GM18502 (cell line): ENCODE measurements at regions not wholly inside any gene's neighbourhood (a gene's known extent, or its start where the extent isn't known, plus 50 kb on each side); places are given as distances from the start of the nearest gene placed in this dataset.
"Not testable (repeated sequence)": the region's sequence is repeated elsewhere in the genome, so short reads cannot be mapped to it uniquely, and the experiment has no call there.

ENCODE experiments used
- ATAC-seq: cut with Tn5 transposase; IDR thresholded peaks from one replicate; pipeline ENCODE4 v1.9.1; 2021; ENCODE audit warnings: mild to moderate bottlenecking; ENCODE audit not compliant: unreplicated experiment, poor library complexity

GRCh38 chr12:58009405-58010195, 68.2 kb downstream of the ATP23 start:
- no peak for ATAC-seq

DNA sequence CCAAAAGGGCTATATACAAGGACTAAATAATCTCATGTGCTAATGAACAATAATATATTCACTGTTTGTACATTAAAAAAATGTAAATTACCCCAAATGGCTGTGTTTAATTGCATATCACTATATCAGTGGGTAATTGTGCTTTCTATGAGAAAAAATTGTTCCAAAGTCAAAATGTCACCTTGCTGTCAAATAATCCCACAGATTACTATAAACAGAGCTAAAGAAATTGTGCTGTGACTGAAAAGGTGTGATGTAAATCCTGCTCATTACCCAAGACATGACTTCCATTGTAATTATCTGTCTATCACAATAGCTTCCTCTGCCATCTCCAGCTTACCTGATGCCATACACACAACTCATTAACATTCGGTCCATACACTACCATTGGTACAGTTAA, 70.3 kb downstream of the ATP23 start:
- ATAC-seq, result no peak

- ATAC-seq, result not testable (repeated sequence)
Measured at GRCh38 chr12:58022379-58023020, 81.1 kb downstream of the ATP23 start.

- no peak for ATAC-seq
Measured at GRCh38 chr12:58025431-58025830, 84.1 kb downstream of the ATP23 start.

DNA sequence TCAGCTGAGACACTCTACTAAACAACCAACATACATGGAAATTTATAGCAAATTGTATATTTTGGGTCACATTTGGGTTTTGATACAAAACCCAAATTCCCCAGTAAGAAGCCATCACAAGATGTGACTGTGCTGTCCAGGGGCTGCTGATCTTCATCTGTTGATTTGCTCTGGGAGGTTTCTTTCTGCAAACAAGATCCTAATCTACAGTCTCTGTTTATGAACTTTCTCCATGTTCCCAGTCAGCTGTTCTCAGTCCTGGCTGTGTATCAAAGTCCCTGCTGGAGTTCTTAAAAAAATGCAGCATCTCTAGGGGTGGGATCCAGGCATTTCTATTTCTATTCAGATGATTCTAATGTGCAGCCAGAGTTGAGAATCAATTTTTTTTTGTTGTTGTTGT, 85.1 kb downstream of the ATP23 start:
- no peak for ATAC-seq

- ATAC-seq, result no peak
Measured at GRCh38 chr12:58026897-58027891, 85.8 kb downstream of the ATP23 start.

- no peak for ATAC-seq
Measured at GRCh38 chr12:58028294-58028693, 86.9 kb downstream of the ATP23 start.

DNA sequence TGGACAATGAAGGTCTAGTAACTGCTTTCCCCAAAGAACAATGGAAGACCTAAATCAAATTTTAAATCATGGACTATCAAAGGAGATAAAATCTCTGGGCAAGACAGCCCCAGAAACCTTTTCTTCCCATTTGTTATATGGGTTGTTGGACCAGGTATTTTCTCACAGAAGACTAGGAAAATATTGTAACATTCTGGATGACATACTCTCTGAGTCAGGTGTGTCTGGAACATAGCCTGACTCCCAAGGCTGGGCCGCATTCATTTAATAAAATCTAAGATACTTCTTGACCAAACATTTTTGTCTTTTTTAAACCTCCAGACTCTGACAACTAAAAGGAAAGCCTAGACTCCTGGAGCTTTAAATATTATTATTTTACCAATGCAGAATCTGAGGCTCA, 87.9 kb downstream of the ATP23 start:
- ATAC-seq, result no peak

DNA sequence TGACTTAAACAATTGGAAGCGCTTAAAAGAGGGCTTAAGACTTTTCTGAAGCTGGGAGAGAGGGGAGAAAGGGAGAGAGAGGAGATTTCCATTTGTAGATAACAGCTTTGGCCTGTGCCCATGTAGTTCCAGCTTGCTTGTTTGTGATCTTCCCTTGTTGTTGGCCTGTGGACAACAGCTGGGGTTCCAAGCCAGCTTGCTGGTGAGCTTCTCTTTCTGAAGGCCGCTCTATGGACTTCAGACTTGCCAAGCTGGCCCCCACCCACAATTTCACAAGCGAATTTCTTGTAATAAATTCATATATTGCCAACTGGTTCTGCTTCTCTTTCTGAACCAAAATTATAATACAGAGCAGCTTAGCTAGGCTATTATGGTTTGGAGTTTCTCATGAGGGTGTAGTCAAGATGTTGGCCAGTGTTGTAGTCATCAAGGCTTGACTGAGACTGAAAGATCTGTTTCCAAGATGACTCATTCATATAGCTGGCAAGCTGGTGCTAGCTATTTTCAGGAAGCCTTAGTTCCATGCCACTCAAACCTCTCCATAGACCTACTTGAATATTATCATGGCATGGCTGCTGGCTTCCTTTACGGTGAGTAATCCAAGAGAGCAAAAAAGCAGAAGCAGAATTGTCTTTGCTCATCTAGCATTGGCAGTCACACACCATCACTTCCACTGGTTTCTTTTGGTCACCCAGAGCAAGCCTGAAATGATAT, 89.4 kb downstream of the ATP23 start:
- ATAC-seq, result no peak

DNA sequence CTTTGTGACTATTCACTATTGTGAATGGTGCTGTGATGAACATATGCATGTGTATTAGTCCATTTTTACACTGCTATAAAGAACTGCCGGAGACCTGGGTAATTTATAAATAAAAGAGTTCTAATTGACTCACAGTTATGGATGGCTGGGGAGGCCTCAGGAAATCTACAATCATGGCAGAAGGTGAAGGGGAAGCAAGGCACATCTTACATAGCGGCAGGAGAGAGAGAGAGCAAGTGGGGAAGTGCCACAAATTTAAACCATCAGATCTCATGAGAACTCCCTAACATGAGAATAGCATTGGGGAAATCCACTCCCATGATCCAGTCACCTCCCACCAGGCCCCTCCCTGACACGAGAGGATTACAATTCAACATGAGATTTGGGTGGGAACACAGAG, 90.8 kb downstream of the ATP23 start:
- ATAC-seq, result no peak

DNA sequence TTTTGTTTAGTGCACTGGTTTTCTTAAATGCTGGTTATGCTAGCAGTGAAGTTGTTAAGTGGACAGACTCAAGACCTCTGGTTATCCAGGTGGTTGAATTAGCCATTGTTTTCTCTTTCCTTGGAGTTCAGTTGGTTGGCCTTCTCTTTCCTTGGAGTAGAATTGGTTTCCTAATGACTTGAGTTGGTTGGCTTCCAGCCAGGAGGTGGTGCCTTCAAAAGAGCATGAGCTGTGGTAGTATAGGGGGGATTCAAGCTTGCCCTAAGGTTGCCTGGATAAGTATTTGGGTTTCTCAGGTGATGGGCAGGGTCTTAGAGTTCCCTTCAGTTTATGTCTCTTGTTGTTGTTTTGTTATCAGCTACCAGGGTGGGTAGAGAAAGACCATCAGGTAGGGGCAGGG, 92.5 kb downstream of the ATP23 start:
- ATAC-seq, result no peak

GRCh38 chr12:58034311-58034710, 92.9 kb downstream of the ATP23 start:
- ATAC-seq, result no peak

GRCh38 chr12:58034712-58035111, 93.3 kb downstream of the ATP23 start:
- ATAC-seq, result no peak

GRCh38 chr12:58041441-58041840, 100.1 kb downstream of the ATP23 start:
- ATAC-seq, result no peak

DNA sequence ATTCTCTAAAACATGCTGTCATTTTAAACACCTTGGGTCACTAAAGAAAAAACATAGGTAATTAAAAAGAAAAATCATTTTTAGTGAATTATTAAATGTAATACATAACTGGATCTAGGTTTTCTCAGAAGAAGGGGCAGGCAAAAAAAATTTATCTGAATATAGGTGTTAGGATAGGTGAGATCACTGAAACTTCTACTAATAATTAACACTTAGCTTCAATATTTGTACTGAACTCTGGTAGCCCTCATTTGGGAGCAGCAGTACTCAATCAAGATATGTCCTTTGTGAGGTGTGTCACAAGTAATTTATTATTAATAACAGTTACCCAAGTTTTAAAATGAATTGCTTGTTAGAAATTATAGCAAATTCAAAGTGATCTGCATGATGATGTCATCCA, 103.6 kb downstream of the ATP23 start:
- ATAC-seq, result no peak

GRCh38 chr12:58046271-58046670, 104.9 kb downstream of the ATP23 start:
- no peak for ATAC-seq

DNA sequence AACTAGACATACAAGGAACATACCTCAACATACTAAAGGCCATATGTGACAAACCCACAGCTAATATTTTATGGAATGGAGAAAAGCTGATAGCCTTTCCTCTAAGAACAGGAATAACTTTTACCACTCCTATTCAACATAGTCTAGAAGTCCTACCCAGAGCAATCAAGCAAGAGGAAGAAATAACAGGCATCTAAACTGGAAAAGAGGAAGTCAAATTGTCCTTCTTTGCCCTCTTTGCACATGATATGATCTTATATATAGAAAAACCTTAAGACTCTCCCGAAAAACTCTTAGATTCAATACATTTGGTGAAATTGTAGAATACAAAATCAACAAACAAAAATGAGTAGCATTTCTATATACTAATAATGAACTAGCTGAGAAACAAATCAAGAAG, 110.0 kb downstream of the ATP23 start:
- ATAC-seq, result no peak

DNA sequence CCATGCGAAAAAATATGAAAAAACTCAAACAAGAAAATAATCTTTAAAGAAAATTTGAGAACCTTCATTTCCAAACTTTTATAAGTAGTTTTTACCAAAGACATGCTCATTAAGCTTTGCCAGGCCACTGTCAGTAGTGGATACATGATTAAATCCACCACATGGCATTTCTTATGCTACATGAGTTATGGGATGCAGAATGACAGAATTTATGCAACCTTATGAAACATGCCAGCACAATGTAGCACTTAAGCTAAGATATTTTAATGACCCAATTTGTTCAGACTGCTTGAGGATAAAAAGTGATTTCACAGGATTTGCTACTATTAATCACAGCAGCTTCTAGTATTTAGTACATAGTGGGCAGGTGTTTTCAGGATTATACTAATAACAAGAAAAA, 123.3 kb downstream of the ATP23 start:
- no peak for ATAC-seq

DNA sequence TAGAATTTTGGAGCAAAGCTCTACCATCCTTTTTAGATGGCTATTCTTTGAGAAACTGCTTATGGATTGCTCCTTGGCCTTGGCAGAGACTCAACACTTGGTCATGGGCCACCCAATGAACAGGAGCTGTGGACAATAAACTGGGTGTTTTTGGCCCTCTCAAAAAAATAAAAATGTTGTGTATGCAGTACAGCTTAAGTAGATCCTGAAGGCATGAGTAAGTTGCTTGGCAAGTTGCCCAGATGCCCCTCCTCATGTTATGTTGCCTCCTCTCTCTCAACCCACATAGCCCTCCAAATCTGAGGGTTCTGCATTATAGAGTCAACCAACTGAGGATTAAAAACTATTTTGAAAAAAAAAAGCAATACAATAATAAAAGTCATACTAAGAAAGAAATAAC, 124.9 kb downstream of the ATP23 start:
- ATAC-seq, result no peak
